Kidney epithelial cell (primary cell): ENCODE measurements at regions not wholly inside any gene's neighbourhood (a gene's known extent, or its start where the extent isn't known, plus 50 kb on each side); places are given as distances from the start of the nearest gene placed in this dataset.

Experiments used
- DNase-seq: peaks from one replicate; pipeline ENCODE4 v3.0.0-alpha.2; 2010; ENCODE audit warnings: low read depth
- H3K27me3 ChIP-seq: 2 replicates; pipeline ENCODE4 v1.6.0; 2011; ENCODE audit warnings: low read length; ENCODE audit not compliant: control insufficient read depth, insufficient read depth
- H3K36me3 ChIP-seq: 2 replicates; pipeline ENCODE4 v1.5.1; 2011; ENCODE audit warnings: low read length; ENCODE audit not compliant: control insufficient read depth, insufficient read depth
- H3K4me3 ChIP-seq: 2 replicates; pipeline ENCODE4 v1.5.1; 2011; ENCODE audit warnings: low read depth, mild to moderate bottlenecking, control low read depth, low read length
- TF ChIP-seq, protein P1 (sequence below): IDR thresholded peaks from 2 replicates; pipeline ENCODE4 v1.5.1; 2011; ENCODE audit warnings: mild to moderate bottlenecking, moderate library complexity, low read length, control low read depth, inconsistent platforms; ENCODE audit not compliant: insufficient read depth, poor library complexity, severe bottlenecking

DNA sequence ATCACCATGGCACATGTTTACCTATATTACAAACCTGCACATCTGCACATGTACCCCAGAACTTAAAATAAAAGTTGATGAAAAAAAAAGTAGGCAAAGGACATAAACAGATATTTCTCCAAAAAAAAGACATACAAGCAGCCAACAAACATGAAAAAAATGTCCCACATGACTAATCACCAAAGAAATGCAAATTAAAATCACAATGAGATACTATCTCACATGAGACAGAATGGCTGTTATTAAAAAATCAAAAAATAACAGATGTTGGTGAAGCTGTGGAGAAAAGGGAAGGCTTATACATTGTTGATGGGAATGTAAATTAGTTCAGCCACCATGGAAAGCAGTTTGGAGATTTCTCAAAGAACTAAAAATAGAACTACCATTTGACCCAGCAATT is 68.0 kb upstream of the FAR2 start:
- DNase-seq = no peak
- TF ChIP-seq, protein P1, sequence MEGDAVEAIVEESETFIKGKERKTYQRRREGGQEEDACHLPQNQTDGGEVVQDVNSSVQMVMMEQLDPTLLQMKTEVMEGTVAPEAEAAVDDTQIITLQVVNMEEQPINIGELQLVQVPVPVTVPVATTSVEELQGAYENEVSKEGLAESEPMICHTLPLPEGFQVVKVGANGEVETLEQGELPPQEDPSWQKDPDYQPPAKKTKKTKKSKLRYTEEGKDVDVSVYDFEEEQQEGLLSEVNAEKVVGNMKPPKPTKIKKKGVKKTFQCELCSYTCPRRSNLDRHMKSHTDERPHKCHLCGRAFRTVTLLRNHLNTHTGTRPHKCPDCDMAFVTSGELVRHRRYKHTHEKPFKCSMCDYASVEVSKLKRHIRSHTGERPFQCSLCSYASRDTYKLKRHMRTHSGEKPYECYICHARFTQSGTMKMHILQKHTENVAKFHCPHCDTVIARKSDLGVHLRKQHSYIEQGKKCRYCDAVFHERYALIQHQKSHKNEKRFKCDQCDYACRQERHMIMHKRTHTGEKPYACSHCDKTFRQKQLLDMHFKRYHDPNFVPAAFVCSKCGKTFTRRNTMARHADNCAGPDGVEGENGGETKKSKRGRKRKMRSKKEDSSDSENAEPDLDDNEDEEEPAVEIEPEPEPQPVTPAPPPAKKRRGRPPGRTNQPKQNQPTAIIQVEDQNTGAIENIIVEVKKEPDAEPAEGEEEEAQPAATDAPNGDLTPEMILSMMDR = no peak
- no peak overlapping the region for H3K4me3 ChIP-seq
- no peaks in the 10 kb centered on the region for H3K36me3 ChIP-seq
- H3K27me3 ChIP-seq = no peaks in the 10 kb centered on the region

DNA sequence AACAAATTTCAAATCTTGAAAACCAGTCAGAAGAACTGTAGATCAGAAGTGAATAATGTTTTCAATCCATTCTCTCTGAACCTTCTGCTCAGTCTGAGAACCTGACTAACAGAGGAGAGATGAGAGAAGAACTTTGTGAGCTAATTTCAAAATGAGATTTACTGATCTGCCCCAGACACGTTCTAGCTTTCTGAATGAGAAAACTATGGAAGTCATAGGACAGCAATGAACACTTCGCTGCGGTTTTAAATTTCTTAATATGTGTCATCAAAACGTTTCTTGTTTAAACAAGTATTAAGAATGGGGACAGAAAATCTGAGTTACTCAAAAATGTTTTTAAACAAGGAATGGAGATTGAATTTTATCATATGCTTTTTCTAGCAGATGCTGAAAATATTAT is 66.6 kb upstream of the FAR2 start:
- no peak overlapping the region for H3K4me3 ChIP-seq
- no peaks in the 10 kb centered on the region for H3K36me3 ChIP-seq
- DNase-seq = no peak
- TF ChIP-seq, protein P1 = no peak
- H3K27me3 ChIP-seq = no peaks in the 10 kb centered on the region

DNA sequence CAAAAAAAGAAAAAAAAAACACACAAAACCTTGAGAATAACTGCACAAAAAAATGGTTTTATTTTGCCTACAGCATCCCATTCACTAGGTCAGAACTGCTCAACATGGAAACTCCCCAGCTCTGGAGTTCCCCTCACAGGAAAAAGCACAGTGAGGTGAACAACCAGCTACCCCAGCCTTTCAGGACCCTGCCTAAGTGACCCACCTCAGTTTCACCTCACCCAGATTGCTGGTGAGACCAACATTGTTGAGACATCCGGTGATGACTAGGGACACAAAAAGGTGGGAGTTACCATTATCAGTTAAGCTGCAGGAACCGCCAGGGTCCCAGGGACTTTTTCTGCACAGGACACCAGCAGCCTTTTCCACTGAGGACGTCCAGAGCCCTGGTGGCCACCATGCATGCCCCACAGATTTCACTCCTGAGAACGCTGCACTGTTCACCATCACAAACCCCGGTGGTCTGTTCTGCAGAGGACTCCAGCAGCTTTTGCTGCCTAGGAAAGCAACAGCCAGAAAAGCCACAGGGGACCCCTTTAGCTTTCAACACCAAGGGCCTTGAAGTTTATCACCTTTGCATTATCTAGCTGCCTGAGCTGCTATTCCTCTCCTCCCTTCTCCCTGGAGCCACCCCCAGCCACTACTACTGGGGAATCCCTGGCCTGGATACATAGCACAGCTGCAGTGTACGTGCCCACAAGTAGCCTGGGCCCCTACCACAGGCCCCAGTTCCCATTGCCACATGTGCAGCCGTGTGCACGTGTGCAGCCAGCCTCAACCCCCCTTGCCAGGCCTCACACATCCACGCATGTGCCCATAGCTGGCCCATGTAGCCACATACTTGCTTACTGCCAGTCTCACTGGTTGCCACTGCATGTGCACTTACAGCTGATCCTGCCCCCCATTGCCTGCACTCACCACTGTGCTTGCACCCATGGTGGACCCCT is 62.5 kb upstream of the FAR2 start:
- DNase-seq = no peak
- Histone ChIP-seq H3K27me3 (no peaks in the 10 kb centered on the region), H3K36me3 (no peaks in the 10 kb centered on the region), H3K4me3 (no peak overlapping the region)
- TF ChIP-seq, protein P1 = no peak

DNA sequence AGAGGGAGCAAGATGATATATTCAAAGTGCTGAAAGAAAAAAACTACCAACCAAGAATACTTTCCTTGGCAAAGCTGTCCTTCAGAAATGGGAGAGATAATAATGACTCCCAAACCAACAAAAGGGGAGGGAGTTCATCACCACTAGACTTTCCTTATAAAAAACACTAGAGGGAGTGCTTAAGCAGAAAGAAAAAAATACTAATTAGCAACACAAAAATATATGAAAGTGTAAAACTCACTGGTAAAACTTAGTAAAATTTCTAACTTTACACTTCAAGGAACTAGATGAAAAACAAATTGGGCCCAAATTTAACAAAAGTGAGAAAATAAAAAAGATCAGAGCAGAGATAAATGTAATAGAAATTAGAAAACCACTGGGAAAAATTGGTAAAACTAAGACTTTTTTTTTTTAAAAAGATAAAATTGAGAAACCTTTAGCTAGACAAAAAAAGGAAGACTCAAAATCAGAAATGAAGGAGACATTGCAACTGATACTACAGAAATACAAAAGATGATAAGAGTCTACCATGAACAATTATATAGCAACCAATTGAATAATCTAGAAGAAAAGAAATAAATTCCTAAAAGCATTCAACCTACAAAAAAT is 60.4 kb upstream of the FAR2 start:
- no peaks in the 10 kb centered on the region for H3K27me3 ChIP-seq
- no peak for DNase-seq

More for the DNA sequence above, 60.4 kb upstream of the FAR2 start:
- TF ChIP-seq, protein P1 = peak; percentile 46
- H3K36me3 ChIP-seq = no peaks in the 10 kb centered on the region
- no peak overlapping the region for H3K4me3 ChIP-seq
